ENCODE measurements at regions not wholly inside any gene's neighbourhood (a gene's known extent, or its start where the extent isn't known, plus 50 kb on each side); places are given as distances from the start of the nearest gene placed in this dataset.

GRCh38 chr1:83087851-83088250, 911.1 kb downstream of the TTLL7 start:
- TF ChIP-seq CTCF (IDR thresholded peaks at IDR 0.05), result no peak
- TF ChIP-seq POLR2A (IDR thresholded peaks at IDR 0.05), result no peak
